Loucy (cell line): ENCODE measurements at regions not wholly inside any gene's neighbourhood (a gene's known extent, or its start where the extent isn't known, plus 50 kb on each side); places are given as distances from the start of the nearest gene placed in this dataset.

Source experiments
- H2AFZ ChIP-seq: fragments of 200-600 bp; sonication (generic); 2 replicates; pipeline ENCODE4 v1.6.0; 2016; ENCODE audit warnings: antibody characterized with exemption, mild to moderate bottlenecking, low read length, moderate library complexity
- H3F3A ChIP-seq: fragments of 200-600 bp; 2 replicates; pipeline ENCODE4 v1.6.0; 2016; ENCODE audit warnings: antibody characterized with exemption, low read depth, mild to moderate bottlenecking
- H3K27me3 ChIP-seq: fragments of 200-600 bp; sonication (generic); 2 replicates; pipeline ENCODE4 v1.6.1; 2014; ENCODE audit warnings: low read length, mild to moderate bottlenecking; ENCODE audit not compliant: insufficient read depth, poor library complexity, severe bottlenecking
- H3K36me3 ChIP-seq: fragments of 200-600 bp; sonication (generic); 2 replicates; pipeline ENCODE4 v1.6.1; 2016; ENCODE audit warnings: low read length; ENCODE audit not compliant: insufficient read depth
- H3K4me1 ChIP-seq: fragments of 200-600 bp; sonication (generic); 2 replicates; pipeline ENCODE4 v1.5.1; 2014; ENCODE audit warnings: low read length, mild to moderate bottlenecking; ENCODE audit not compliant: insufficient read depth, poor library complexity, severe bottlenecking
- H3K4me2 ChIP-seq: fragments of 200-600 bp; sonication (generic); 2 replicates; pipeline ENCODE4 v1.6.0; 2014; ENCODE audit warnings: antibody characterized with exemption, low read length, low read depth, mild to moderate bottlenecking; ENCODE audit not compliant: poor library complexity, severe bottlenecking
- H3K4me3 ChIP-seq: fragments of 200-600 bp; sonication (generic); 2 replicates; pipeline ENCODE4 v1.5.1; 2014; ENCODE audit warnings: low read length, mild to moderate bottlenecking, mixed read lengths; ENCODE audit not compliant: poor library complexity, severe bottlenecking
- H3K79me2 ChIP-seq: fragments of 200-600 bp; sonication (generic); 2 replicates; pipeline ENCODE4 v1.6.1; 2014; ENCODE audit warnings: low read length; ENCODE audit not compliant: insufficient read depth
- H3K9ac ChIP-seq: fragments of 200-600 bp; sonication (generic); 2 replicates; pipeline ENCODE4 v1.6.0; 2014; ENCODE audit warnings: mild to moderate bottlenecking, low read depth, low read length, moderate library complexity; ENCODE audit not compliant: poor library complexity, severe bottlenecking
- H3K9me2 ChIP-seq: fragments of 200-600 bp; sonication (generic); replicated peaks from 2 replicates; pipeline ENCODE4 v1.6.1; 2016; ENCODE audit warnings: low read depth, low read length, mixed read lengths
- H3K9me3 ChIP-seq: fragments of 200-600 bp; sonication (generic); 2 replicates; pipeline ENCODE4 v1.6.1; 2014; ENCODE audit warnings: mild to moderate bottlenecking, antibody characterized with exemption, low read length, low read depth; ENCODE audit not compliant: insufficient read depth
- H4K20me1 ChIP-seq: fragments of 200-600 bp; sonication (generic); 2 replicates; pipeline ENCODE4 v1.6.0; 2014; ENCODE audit warnings: antibody characterized with exemption, low read length, mild to moderate bottlenecking; ENCODE audit not compliant: insufficient read depth, poor library complexity, severe bottlenecking
- CTCF ChIP-seq: fragments of 200-600 bp; sonication (generic); conservative IDR thresholded peaks from 2 replicates; pipeline ENCODE4 v1.5.1; 2014; ENCODE audit warnings: mild to moderate bottlenecking, antibody characterized with exemption, low read length
- EZH2phosphoT487 ChIP-seq: fragments of 200-600 bp; IDR thresholded peaks from 2 replicates; pipeline ENCODE4 v1.6.1; 2018; ENCODE audit warnings: antibody characterized with exemption, mild to moderate bottlenecking, moderate library complexity, borderline replicate concordance

- H3K9me3 ChIP-seq: no peaks in the 10 kb centered on the region
- no peak overlapping the region for H3K9ac ChIP-seq
- no peaks in the 10 kb centered on the region for H3K79me2 ChIP-seq
- H3K27me3 ChIP-seq: no peaks in the 10 kb centered on the region
- no peaks in the 10 kb centered on the region for H3F3A ChIP-seq
- H3K4me1 ChIP-seq: no peaks in the 10 kb centered on the region
- H3K4me3 ChIP-seq: no peak overlapping the region
- H2AFZ ChIP-seq: no peak overlapping the region
- no peaks in the 10 kb centered on the region for H3K9me2 ChIP-seq
- no peaks in the 10 kb centered on the region for H3K36me3 ChIP-seq
- TF ChIP-seq EZH2phosphoT487 (no peak), CTCF (no peak)
- H3K4me2 ChIP-seq: no peak overlapping the region
- H4K20me1 ChIP-seq: no peaks in the 10 kb centered on the region
Measured at GRCh38 chr13:74986609-74987008, 495.4 kb downstream of the TBC1D4 start.

GRCh38 chr13:74979703-74980102 is 502.3 kb downstream of the TBC1D4 start:
- H3K9me2 ChIP-seq: no peaks in the 10 kb centered on the region
- no peaks in the 10 kb centered on the region for H3K4me1 ChIP-seq
- H3K36me3 ChIP-seq: no peaks in the 10 kb centered on the region
- H3K27me3 ChIP-seq: no peaks in the 10 kb centered on the region
- no peak overlapping the region for H2AFZ ChIP-seq
- TF ChIP-seq EZH2phosphoT487 (no peak), CTCF (no peak)
- H4K20me1 ChIP-seq: no peaks in the 10 kb centered on the region
- no peaks in the 10 kb centered on the region for H3F3A ChIP-seq
- H3K4me3 ChIP-seq: no peak overlapping the region
- H3K9ac ChIP-seq: no peak overlapping the region
- H3K4me2 ChIP-seq: no peak overlapping the region
- H3K9me3 ChIP-seq: no peaks in the 10 kb centered on the region
- no peaks in the 10 kb centered on the region for H3K79me2 ChIP-seq

- no peak for TF ChIP-seq CTCF
- Histone ChIP-seq H3K9me2 (no peaks in the 10 kb centered on the region), H3K9me3 (no peaks in the 10 kb centered on the region), H3K4me1 (no peaks in the 10 kb centered on the region), H2AFZ (peak overlapping the region; percentile 27; the same call in 1 of the 2 replicates), H3K27me3 (no peaks in the 10 kb centered on the region), H4K20me1 (no peaks in the 10 kb centered on the region), H3K36me3 (no peaks in the 10 kb centered on the region), H3F3A (no peaks in the 10 kb centered on the region), H3K4me2 (no peak overlapping the region), H3K9ac (no peak overlapping the region), H3K4me3 (no peak overlapping the region), H3K79me2 (no peaks in the 10 kb centered on the region)
Measured at GRCh38 chr13:74978591-74978990, 503.4 kb downstream of the TBC1D4 start.
